ENCODE measurements at regions not wholly inside any gene's neighbourhood (a gene's known extent, or its start where the extent isn't known, plus 50 kb on each side); places are given as distances from the start of the nearest gene placed in this dataset.

DNA sequence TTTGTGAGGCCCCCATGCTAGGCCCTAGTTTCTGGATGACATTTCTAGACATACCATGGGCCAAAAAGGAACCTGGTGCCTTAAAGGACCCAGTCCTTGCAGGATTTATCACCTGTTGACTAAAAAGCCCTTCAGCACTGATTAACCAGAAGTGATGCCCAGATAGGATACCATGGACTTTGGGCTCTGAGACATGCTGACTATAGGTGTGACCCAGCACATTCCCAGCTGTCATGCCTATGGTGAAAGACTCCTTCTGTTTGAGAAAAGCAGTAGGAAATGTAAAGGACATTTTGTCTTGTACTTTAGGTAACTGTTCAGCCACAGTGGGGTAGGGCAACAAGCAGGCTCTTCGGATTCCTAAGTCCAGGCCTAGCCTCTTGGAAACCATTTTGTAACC, 724.2 kb downstream of the CD109 start:
- Histone ChIP-seq H3K27ac (no peak overlapping the region), H3K27me3 (replicated peaks) (no peaks in the 10 kb centered on the region), H3K36me3 (replicated peaks) (no peaks in the 10 kb centered on the region), H3K4me3 (ENCODE audit: low read depth, low read length) (no peak overlapping the region)
- TF ChIP-seq, protein P1, sequence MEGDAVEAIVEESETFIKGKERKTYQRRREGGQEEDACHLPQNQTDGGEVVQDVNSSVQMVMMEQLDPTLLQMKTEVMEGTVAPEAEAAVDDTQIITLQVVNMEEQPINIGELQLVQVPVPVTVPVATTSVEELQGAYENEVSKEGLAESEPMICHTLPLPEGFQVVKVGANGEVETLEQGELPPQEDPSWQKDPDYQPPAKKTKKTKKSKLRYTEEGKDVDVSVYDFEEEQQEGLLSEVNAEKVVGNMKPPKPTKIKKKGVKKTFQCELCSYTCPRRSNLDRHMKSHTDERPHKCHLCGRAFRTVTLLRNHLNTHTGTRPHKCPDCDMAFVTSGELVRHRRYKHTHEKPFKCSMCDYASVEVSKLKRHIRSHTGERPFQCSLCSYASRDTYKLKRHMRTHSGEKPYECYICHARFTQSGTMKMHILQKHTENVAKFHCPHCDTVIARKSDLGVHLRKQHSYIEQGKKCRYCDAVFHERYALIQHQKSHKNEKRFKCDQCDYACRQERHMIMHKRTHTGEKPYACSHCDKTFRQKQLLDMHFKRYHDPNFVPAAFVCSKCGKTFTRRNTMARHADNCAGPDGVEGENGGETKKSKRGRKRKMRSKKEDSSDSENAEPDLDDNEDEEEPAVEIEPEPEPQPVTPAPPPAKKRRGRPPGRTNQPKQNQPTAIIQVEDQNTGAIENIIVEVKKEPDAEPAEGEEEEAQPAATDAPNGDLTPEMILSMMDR (IDR thresholded peaks at IDR 0.05; ENCODE audit: low read depth, low read length, missing control alignments), result no peak
- in situ Hi-C loops (cut with HindIII; ENCODE audit: low pct_ligation_motif_present, low sequenced_read_pairs), result no loop called here
- DNase-seq, result no peak

DNA sequence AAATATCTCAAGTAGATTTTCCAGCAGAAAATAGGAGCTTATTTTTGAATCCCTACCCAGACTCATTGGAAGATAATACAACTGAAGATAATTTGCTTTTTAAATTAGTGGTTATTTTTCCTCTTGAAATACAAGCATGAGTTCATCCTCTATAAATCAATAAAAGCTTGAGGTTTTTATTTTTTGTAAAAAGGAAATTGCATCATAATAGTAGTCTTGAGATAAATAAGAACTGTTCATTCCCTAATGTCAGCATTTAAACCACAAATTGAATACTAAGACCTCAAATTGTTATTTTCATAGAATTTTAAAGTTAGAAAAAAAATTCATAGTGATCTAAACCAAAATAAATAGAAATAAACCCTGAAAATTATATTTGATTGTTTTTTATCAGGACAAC, 719.1 kb downstream of the CD109 start:
- no peak for DNase-seq
- in situ Hi-C loops (cut with HindIII; ENCODE audit: low pct_ligation_motif_present, low sequenced_read_pairs), result no loop called here
- TF ChIP-seq, protein P1 (IDR thresholded peaks at IDR 0.05; ENCODE audit: low read depth, low read length, missing control alignments), result no peak
- no peak overlapping the region for H3K27ac ChIP-seq
- no peaks in the 10 kb centered on the region for H3K36me3 ChIP-seq (replicated peaks)
- H3K27me3 ChIP-seq (replicated peaks), result no peaks in the 10 kb centered on the region
- H3K4me3 ChIP-seq (ENCODE audit: low read depth, low read length), result no peak overlapping the region

DNA sequence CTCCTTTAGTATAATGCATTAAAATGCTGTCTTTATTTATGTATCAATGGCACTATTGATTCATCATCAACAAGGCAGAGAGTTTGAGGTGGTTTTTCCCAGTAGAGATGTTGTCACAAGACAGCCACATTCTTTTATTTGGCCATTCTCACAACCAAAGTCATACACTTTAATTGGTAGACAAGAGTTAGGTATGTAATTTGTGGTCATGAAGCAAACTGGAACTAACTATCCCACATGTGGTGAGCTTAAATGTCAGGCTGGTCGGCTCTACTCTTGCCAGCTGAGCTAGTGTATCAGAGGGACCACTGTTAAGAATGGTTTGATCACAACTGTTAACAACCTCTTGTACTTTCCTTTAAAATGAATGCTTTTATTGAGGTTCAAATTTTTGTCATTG, 714.6 kb downstream of the CD109 start:
- TF ChIP-seq, protein P1 (IDR thresholded peaks at IDR 0.05; ENCODE audit: low read depth, low read length, missing control alignments), result no peak
- no peaks in the 10 kb centered on the region for H3K36me3 ChIP-seq (replicated peaks)
- no peak overlapping the region for H3K27ac ChIP-seq
- H3K27me3 ChIP-seq (replicated peaks), result no peaks in the 10 kb centered on the region
- H3K4me3 ChIP-seq (ENCODE audit: low read depth, low read length), result no peak overlapping the region
- DNase-seq, result no peak
- in situ Hi-C loops (cut with HindIII; ENCODE audit: low pct_ligation_motif_present, low sequenced_read_pairs), result no loop called here

DNA sequence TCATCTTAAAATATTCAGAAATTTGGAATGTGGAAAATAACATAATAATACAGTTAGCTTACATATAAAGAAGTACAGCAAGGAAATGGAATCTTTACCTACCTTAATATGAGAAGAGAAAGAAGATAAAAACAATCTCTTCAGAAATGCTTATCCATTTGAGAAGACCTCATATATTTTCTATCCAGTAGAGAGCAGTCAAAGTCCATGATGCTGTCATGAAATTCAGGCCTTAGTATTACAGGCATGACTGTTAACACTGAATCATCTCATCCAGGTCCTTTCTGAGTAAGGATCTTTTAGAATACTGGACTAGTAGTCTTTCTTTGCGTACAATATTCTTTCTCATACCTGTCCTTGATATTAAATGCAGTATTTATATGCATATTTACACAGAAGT, 713.4 kb downstream of the CD109 start:
- in situ Hi-C loops (cut with HindIII; ENCODE audit: low pct_ligation_motif_present, low sequenced_read_pairs), result no loop called here
- TF ChIP-seq, protein P1 (IDR thresholded peaks at IDR 0.05; ENCODE audit: low read depth, low read length, missing control alignments), result peak; percentile 49
- Histone ChIP-seq H3K4me3 (ENCODE audit: low read depth, low read length) (no peak overlapping the region), H3K36me3 (replicated peaks) (no peaks in the 10 kb centered on the region), H3K27ac (no peak overlapping the region), H3K27me3 (replicated peaks) (no peaks in the 10 kb centered on the region)
- peak; percentile 66 for DNase-seq

DNA sequence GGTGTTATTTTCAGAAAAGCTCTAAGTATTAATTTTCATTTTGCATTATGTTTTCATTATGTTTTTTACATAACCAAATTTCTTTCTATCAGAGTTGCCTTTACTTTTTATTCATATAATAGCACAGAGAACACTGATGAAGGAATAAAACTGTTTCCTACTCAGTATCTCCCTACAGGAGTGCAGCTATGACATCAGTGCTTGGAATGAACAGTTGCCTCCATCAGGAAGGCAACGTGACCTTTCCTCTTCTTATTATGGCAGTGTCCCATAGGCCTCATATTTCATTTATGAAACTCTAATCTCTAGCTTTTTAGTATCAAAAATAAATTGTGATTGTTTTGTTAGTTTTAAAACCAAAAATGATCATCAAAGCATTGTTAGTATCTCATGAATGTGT, 712.8 kb downstream of the CD109 start:
- H3K27me3 ChIP-seq (replicated peaks), result no peaks in the 10 kb centered on the region
- in situ Hi-C loops (cut with HindIII; ENCODE audit: low pct_ligation_motif_present, low sequenced_read_pairs), result no loop called here
- no peak overlapping the region for H3K27ac ChIP-seq
- no peak overlapping the region for H3K4me3 ChIP-seq (ENCODE audit: low read depth, low read length)
- peak; percentile 1 for DNase-seq
- H3K36me3 ChIP-seq (replicated peaks), result no peaks in the 10 kb centered on the region
- TF ChIP-seq, protein P1 (IDR thresholded peaks at IDR 0.05; ENCODE audit: low read depth, low read length, missing control alignments), result no peak

DNA sequence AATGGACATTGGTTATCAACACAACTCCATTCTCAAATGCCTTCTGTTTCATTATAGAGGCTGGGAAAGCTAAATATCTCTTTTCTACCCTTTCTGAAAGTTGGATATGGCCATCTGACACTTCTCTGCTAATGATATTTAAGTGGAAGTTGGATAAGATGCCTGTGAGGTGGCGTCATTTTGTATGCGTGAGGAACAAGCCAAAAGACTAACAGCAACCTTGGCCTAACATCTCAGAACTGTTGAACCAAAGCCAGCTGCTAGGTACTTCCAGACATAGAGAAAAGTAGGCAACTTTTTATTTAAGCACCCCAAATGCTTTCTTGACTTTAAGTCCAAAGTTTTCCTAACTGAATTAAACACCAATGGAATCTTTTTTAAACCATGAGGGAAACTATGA, 708.4 kb downstream of the CD109 start:
- Histone ChIP-seq H3K27me3 (replicated peaks) (no peaks in the 10 kb centered on the region), H3K4me3 (ENCODE audit: low read depth, low read length) (no peak overlapping the region), H3K27ac (no peak overlapping the region), H3K36me3 (replicated peaks) (no peaks in the 10 kb centered on the region)
- in situ Hi-C loops (cut with HindIII; ENCODE audit: low pct_ligation_motif_present, low sequenced_read_pairs), result no loop called here
- TF ChIP-seq, protein P1 (IDR thresholded peaks at IDR 0.05; ENCODE audit: low read depth, low read length, missing control alignments), result no peak
- no peak for DNase-seq
